ENCODE measurements at regions not wholly inside any gene's neighbourhood (a gene's known extent, or its start where the extent isn't known, plus 50 kb on each side); places are given as distances from the start of the nearest gene placed in this dataset.

DNA sequence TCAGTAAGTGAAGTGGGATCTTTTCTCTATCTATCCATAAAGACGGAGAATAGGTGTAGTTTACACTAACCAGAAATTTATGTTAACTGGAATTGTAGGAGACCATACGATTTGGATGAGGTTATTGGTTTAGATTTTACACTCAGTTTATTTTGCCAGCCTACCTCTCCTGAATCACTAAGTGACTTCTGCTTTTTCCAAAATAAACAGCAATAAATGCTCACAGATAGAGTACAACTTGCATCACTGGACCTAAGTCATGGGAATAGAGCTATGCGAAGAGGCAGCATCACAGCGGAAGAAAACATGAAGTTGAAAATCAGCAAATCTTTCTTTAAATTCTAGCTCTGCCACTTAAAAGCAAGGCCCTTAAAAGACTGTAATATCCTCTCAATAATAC is 781.0 kb downstream of the LIG4 start:
- TF ChIP-seq, protein P1, sequence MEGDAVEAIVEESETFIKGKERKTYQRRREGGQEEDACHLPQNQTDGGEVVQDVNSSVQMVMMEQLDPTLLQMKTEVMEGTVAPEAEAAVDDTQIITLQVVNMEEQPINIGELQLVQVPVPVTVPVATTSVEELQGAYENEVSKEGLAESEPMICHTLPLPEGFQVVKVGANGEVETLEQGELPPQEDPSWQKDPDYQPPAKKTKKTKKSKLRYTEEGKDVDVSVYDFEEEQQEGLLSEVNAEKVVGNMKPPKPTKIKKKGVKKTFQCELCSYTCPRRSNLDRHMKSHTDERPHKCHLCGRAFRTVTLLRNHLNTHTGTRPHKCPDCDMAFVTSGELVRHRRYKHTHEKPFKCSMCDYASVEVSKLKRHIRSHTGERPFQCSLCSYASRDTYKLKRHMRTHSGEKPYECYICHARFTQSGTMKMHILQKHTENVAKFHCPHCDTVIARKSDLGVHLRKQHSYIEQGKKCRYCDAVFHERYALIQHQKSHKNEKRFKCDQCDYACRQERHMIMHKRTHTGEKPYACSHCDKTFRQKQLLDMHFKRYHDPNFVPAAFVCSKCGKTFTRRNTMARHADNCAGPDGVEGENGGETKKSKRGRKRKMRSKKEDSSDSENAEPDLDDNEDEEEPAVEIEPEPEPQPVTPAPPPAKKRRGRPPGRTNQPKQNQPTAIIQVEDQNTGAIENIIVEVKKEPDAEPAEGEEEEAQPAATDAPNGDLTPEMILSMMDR (IDR thresholded peaks at IDR 0.05; ENCODE audit: insufficient read depth, low read length, poor library complexity, severe bottlenecking) = no peak
- no peak for TF ChIP-seq EZH2phosphoT487 (conservative IDR thresholded peaks at IDR 0.05; ENCODE audit: low read length)

Measured in SU-DHL-6 (cell line).